HepG2 (cell line): ENCODE measurements at regions not wholly inside any gene's neighbourhood (a gene's known extent, or its start where the extent isn't known, plus 50 kb on each side); places are given as distances from the start of the nearest gene placed in this dataset.

Experiments used
- ATAC-seq: fragments of 200-7000 bp; cut with Tn5 transposase; 3 replicates; pipeline ENCODE4 v1.9.1; 2020; ENCODE audit warnings: mild to moderate bottlenecking, moderate library complexity
- BruUV-seq: library from RNA; stranded (reverse); fragments of 400-500 nt; replicated peaks from 2 replicates; lab custom pipeline; 2021; lab: Mats Ljungman, UMichigan
- CTCF ChIA-PET: fragments of 300-600 bp; formaldehyde crosslinking; extraction: SDS; loops from one replicate; lab custom pipeline; 2021; ENCODE audit warnings: low total read pairs, inconsistent platforms, low intra/inter-chr PET ratio; lab: Yijun Ruan, JAX
- POLR2A ChIA-PET: fragments of 350-600 bp; sonication (Branson Sonifier 250); formaldehyde crosslinking; loops from one replicate; lab custom pipeline; 2020; ENCODE audit warnings: antibody characterized with exemption, inconsistent platforms; lab: Yijun Ruan, JAX
- DNase-seq: peaks from one replicate; pipeline ENCODE4 v3.0.0-alpha.2; 2015; ENCODE audit warnings: low spot score
- FAIRE-seq: peaks from 3 replicates; lab custom pipeline; 2011; peaks lifted over from hg19 to GRCh38; lab: Jason Lieb, UNC
- H2AFZ ChIP-seq: one replicate; pipeline ENCODE4 v1.6.1; 2011; ENCODE audit warnings: low read length, inconsistent platforms
- H3K27ac ChIP-seq: fragments of 300-600 bp; 3 replicates; pipeline ENCODE4 v1.8.0; 2011; ENCODE audit warnings: mixed run types, mild to moderate bottlenecking, mixed read lengths, low read length, inconsistent platforms; ENCODE audit not compliant: insufficient read depth; ENCODE audit errors: extremely low read length
- H3K27me3 ChIP-seq, 2 experiments: fragments of 200-600 bp in 1 of 2; 2 replicates in 1 of 2; 3 replicates in 1 of 2; pipeline versions ENCODE4 v1.6.0 to v1.8.0; 2011; ENCODE audit warnings: low read length in 2 of 2, mild to moderate bottlenecking in 2 of 2, moderate library complexity in 2 of 2, inconsistent platforms in 1 of 2; ENCODE audit not compliant: insufficient read depth in 2 of 2, control insufficient read depth in 1 of 2
- H3K36me3 ChIP-seq, 2 experiments: fragments of 200-600 bp in 1 of 2; replicated peaks in 1 of 2; 2 replicates in 1 of 2; 3 replicates in 1 of 2; pipeline versions ENCODE4 v1.5.1 to v1.8.0; 2011; ENCODE audit warnings: low read length in 2 of 2, inconsistent platforms in 1 of 2; ENCODE audit not compliant: insufficient read depth in 2 of 2, control insufficient read depth in 1 of 2
- H3K4me1 ChIP-seq: 2 replicates; pipeline ENCODE4 v1.5.1; 2012; ENCODE audit warnings: low read length, inconsistent platforms; ENCODE audit not compliant: insufficient read depth
- H3K4me2 ChIP-seq: 2 replicates; pipeline ENCODE4 v1.6.0; 2011; ENCODE audit warnings: low read depth, low read length, inconsistent platforms
- H3K4me3 ChIP-seq, 3 experiments: fragments of 200-600 bp in 1 of 3; sonication (generic), shearing (Covaris generic) in 1 of 3; replicated peaks in 1 of 3; 2 replicates each; pipeline ENCODE4 v1.5.1; 2011 to 2016; ENCODE audit warnings: low read length in 3 of 3, inconsistent platforms in 2 of 3, low read depth in 2 of 3, mild to moderate bottlenecking in 2 of 3, control low read depth in 1 of 3, mixed read lengths in 1 of 3; ENCODE audit not compliant: insufficient read depth in 1 of 3
- H3K79me2 ChIP-seq: one replicate; pipeline ENCODE4 v1.6.1; 2011; ENCODE audit warnings: low read length, inconsistent platforms; ENCODE audit not compliant: insufficient read depth
- H3K9ac ChIP-seq: 2 replicates; pipeline ENCODE4 v1.6.0; 2011; ENCODE audit warnings: mild to moderate bottlenecking, low read depth, low read length, inconsistent platforms; ENCODE audit not compliant: insufficient read depth
- H3K9me3 ChIP-seq: 2 replicates; pipeline ENCODE4 v1.5.1; 2012; ENCODE audit warnings: mild to moderate bottlenecking, low read length
- H4K20me1 ChIP-seq: 2 replicates; pipeline ENCODE4 v1.6.0; 2011; ENCODE audit warnings: inconsistent platforms, mild to moderate bottlenecking, low read length, moderate library complexity; ENCODE audit not compliant: insufficient read depth
- MAF1 ChIP-seq: sonication (generic); formaldehyde crosslinking; IDR thresholded peaks from 2 replicates; pipeline ENCODE4 v1.5.0; 2020; ENCODE audit warnings: missing genetic modification reagents, borderline replicate concordance
- MYNN ChIP-seq: sonication (generic); formaldehyde crosslinking; IDR thresholded peaks from 2 replicates; pipeline ENCODE4 v1.4.0; 2020; ENCODE audit warnings: mild to moderate bottlenecking, low read depth, missing genetic modification reagents
- XRCC5 ChIP-seq: fragments of 200-400 bp; formaldehyde crosslinking; optimal IDR thresholded peaks from 2 replicates; pipeline ENCODE3; 2017; ENCODE audit warnings: mild to moderate bottlenecking, low read length
- ZNF333 ChIP-seq: sonication (generic); formaldehyde crosslinking; IDR thresholded peaks from 2 replicates; pipeline ENCODE4 v1.4.0; 2020; ENCODE audit warnings: mild to moderate bottlenecking, missing genetic modification reagents, borderline replicate concordance
- ZNF615 ChIP-seq: sonication (generic); formaldehyde crosslinking; IDR thresholded peaks from 2 replicates; pipeline ENCODE4 v1.5.0; 2020; ENCODE audit warnings: mild to moderate bottlenecking, missing genetic modification reagents, borderline replicate concordance
- ZNF644 ChIP-seq: IDR thresholded peaks from 2 replicates; pipeline ENCODE4 v1.6.1; 2016; ENCODE audit warnings: low read depth
- ZNF776 ChIP-seq: sonication (generic); formaldehyde crosslinking; IDR thresholded peaks from 2 replicates; pipeline ENCODE4 v1.4.0; 2020; ENCODE audit warnings: mild to moderate bottlenecking, missing genetic modification reagents
- ZNF883 ChIP-seq: sonication (generic); formaldehyde crosslinking; IDR thresholded peaks from 2 replicates; pipeline ENCODE4 v1.5.1; 2020; ENCODE audit warnings: mild to moderate bottlenecking, missing genetic modification reagents; ENCODE audit errors: not compliant biosample characterization
- WGBS: methylation state at CpG from one replicate; pipeline ENCODE4 v1.1.6; 2017; ENCODE audit warnings: low lambda C conversion rate; 5-methylcytosine and 5-hydroxymethylcytosine counted together
- in situ Hi-C: cut with HindIII; loops from 2 replicates; pipeline ENCODE4 v1.10.0; 2017; ENCODE audit warnings: low pct_unique_long_range_greater_than_20kb; ENCODE audit not compliant: extremely low pct_ligation_motif_present
- intact Hi-C: fragments of 100-400 bp; cut with micrococcal nuclease; formaldehyde crosslinking; loops from one replicate; pipeline ENCODE4 v1.10.0; 2022; ENCODE audit not compliant: unreplicated experiment
- TF ChIP-seq, protein P1 (sequence below): sonication (generic); formaldehyde crosslinking; IDR thresholded peaks from 2 replicates; pipeline ENCODE4 v1.8.0; 2022; ENCODE audit warnings: missing genetic modification reagents, mild to moderate bottlenecking, borderline replicate concordance
- TF ChIP-seq, protein P2 (sequence below): sonication (generic); formaldehyde crosslinking; IDR thresholded peaks from 2 replicates; pipeline ENCODE4 v1.4.0; 2020; ENCODE audit warnings: mild to moderate bottlenecking, missing genetic modification reagents, borderline replicate concordance

DNA sequence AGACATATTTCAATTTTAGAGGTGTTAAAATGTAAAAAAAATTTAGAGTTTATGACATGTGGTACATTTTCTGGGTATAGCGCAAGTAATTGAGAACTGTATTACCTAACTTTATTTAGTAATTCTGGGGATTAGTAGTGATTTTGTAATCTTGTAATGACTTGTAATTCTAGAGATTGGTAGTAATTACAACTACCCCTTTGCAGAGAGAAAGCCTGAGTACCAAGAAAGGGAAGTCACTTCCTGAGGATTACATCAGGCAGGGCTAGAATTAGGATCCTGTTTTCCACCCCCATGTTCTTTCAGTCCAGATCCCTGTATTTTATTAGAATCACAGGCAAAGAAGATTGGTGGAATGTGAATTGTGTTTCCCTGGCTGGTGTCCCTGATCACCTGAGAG is 274.9 kb downstream of the KCNRG start (continued):
- TF ChIP-seq ZNF615 (CRISPR knock-in tag), result no peak
- TF ChIP-seq, protein P1, sequence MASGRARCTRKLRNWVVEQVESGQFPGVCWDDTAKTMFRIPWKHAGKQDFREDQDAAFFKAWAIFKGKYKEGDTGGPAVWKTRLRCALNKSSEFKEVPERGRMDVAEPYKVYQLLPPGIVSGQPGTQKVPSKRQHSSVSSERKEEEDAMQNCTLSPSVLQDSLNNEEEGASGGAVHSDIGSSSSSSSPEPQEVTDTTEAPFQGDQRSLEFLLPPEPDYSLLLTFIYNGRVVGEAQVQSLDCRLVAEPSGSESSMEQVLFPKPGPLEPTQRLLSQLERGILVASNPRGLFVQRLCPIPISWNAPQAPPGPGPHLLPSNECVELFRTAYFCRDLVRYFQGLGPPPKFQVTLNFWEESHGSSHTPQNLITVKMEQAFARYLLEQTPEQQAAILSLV, result no peak
- TF ChIP-seq ZNF776, result no peak
- no peak for TF ChIP-seq ZNF883 (CRISPR knock-in tag)
- TF ChIP-seq MAF1, result no peak
- no peak for TF ChIP-seq ZNF644 (CRISPR knock-in tag)

DNA sequence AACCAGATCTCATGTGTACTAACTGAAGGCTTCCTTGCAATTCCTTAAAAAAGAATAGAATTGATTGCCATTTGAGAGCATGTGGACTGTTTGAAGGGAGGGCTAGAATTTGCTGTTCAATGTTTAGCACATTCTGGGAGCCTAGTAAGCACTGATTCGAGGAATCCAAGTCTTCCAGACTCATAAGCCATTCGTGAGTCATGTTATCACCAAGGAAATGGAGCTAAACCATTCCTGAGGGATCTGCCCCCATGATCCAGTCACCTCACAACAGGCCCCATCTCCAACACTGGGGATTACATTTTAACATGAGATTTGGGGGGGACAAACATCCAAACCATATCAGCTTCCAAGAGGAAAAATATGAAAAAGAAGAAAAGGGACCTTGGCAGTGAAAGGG is 276.4 kb downstream of the KCNRG start:
- BruUV-seq, result no TSS peak
- Histone ChIP-seq H3K36me3 (no peaks in the 10 kb centered on the region), H3K27me3 (no peaks in the 10 kb centered on the region), H2AFZ (no peak overlapping the region), H3K4me3 (no peak overlapping the region), H3K4me1 (peaks cover 6% of the 10 kb centered on the region), H3K79me2 (peaks cover 17% of the 10 kb centered on the region), H3K9me3 (no peaks in the 10 kb centered on the region), H3K4me2 (no peak overlapping the region), H3K27ac (no peak overlapping the region), H4K20me1 (no peaks in the 10 kb centered on the region), H3K9ac (no peak overlapping the region)
- CTCF ChIA-PET, result no interaction called here
- TF ChIP-seq ZNF333 (CRISPR knock-in tag) (no peak), MYNN (CRISPR knock-in tag) (no peak), XRCC5 (no peak)
- TF ChIP-seq, protein P2, sequence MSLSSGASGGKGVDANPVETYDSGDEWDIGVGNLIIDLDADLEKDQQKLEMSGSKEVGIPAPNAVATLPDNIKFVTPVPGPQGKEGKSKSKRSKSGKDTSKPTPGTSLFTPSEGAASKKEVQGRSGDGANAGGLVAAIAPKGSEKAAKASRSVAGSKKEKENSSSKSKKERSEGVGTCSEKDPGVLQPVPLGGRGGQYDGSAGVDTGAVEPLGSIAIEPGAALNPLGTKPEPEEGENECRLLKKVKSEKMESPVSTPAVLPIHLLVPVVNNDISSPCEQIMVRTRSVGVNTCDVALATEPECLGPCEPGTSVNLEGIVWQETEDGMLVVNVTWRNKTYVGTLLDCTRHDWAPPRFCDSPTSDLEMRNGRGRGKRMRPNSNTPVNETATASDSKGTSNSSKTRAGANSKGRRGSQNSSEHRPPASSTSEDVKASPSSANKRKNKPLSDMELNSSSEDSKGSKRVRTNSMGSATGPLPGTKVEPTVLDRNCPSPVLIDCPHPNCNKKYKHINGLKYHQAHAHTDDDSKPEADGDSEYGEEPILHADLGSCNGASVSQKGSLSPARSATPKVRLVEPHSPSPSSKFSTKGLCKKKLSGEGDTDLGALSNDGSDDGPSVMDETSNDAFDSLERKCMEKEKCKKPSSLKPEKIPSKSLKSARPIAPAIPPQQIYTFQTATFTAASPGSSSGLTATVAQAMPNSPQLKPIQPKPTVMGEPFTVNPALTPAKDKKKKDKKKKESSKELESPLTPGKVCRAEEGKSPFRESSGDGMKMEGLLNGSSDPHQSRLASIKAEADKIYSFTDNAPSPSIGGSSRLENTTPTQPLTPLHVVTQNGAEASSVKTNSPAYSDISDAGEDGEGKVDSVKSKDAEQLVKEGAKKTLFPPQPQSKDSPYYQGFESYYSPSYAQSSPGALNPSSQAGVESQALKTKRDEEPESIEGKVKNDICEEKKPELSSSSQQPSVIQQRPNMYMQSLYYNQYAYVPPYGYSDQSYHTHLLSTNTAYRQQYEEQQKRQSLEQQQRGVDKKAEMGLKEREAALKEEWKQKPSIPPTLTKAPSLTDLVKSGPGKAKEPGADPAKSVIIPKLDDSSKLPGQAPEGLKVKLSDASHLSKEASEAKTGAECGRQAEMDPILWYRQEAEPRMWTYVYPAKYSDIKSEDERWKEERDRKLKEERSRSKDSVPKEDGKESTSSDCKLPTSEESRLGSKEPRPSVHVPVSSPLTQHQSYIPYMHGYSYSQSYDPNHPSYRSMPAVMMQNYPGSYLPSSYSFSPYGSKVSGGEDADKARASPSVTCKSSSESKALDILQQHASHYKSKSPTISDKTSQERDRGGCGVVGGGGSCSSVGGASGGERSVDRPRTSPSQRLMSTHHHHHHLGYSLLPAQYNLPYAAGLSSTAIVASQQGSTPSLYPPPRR (CRISPR knock-in tag), result no peak
- POLR2A ChIA-PET, result no interaction called here
- DNase-seq (no peak), ATAC-seq (no peak), FAIRE-seq (no peak)
- WGBS, result 85% methylated on average over 2 of the region's 2 CpGs
- in situ Hi-C loops, result no loop called here
- intact Hi-C loops, result no loop called here
